ENCODE measurements at regions not wholly inside any gene's neighbourhood (a gene's known extent, or its start where the extent isn't known, plus 50 kb on each side); places are given as distances from the start of the nearest gene placed in this dataset.

DNA sequence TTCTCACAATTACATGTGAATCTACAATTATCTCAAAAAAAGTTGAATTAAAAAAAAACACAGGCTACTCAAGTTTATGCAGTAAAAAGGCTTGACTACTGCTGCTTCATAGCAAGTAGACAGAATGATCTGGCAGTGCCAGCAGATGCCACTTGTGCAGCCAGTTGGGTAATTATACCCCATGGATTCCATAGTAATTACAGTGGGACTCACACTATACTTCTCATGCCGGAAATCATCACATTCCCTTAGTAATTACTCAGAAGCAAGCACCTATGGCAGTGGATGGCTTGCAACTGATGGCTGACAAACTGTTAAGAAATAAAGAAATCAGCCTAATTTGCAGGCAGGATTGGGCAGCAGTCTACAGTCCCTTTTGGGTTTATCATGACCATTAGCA lies 463.2 kb upstream of the KLF4 start:
- DNase-seq (ENCODE audit: low read depth in 4 of 4, low spot score in 3 of 4): no peak

DNA sequence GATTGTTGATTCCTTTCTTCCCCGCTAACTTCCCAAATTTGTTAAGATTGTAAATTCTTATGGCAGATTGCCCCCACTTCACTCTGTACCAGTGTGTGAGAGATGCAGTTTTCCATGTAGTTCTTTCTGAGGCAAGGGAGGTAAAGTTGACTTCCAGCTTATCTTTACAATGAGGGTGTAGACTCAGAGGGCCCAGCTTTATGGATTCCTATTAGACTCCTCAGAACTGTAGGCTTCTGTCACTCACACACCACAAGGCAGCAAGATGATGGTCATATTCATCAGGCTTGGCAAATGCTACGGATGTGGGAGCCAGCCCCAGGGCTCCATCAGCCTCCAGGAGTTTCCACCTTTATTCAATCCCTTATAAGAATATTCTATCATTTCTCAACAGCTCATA lies 461.9 kb upstream of the KLF4 start:
- no peak for DNase-seq (ENCODE audit: low read depth in 4 of 4, low spot score in 3 of 4)

DNA sequence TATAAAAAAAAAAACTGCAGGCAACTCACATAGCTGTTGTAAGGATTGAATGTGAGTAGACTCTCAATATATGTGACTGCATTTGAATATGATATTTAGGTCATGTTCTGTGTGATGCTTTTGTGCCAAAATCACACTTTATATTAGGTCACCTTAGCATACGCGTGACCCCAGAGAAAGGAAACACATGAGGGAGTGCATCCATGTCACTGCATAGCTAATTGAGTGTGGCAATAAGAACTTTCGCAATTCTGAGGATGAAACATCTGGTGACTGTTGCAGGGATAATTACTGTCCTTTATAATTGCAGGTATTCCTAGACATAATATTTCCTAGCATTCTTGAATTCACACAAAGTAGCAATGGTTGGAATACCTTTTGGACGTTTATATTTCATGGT lies 459.5 kb upstream of the KLF4 start:
- no peak for DNase-seq (ENCODE audit: low read depth in 4 of 4, low spot score in 3 of 4)

DNA sequence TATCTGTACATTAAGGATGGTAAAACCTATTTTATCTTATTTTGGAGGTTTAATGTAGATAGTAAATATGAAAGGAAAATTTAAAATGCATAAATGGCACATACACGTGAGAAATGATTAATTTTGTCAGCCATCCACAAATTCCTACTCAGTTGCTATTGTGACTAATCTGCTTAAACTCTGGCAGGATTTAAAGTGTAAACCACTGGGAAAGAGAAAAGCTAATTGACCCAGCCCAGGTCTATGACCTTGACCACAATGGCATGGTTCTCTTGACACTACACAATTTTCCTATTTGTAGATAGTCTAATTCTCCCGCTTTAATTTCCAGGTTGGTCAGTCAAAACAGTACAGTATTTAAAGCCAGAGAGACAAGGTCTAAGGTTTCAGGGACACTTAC lies 459.0 kb upstream of the KLF4 start:
- no peak for DNase-seq (ENCODE audit: low read depth in 4 of 4, low spot score in 3 of 4)

DNA sequence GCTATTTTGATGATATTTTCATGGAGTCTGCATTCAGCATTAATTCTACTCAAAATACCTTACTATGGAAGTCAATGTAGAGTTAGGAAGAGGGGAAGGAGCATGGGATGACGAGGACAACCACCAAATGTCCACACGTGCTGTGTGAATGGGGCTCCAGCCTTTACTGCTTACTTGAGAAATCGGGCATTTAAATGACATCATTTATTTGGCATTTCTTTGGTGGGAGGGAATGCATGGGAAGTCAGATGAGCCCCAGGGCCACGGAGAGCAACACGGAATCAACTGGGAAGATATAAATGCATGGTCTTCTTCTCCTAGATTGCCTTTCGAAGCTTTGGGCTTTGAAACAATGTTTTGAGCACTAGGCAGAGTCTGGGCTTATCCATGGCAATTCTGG lies 458.5 kb upstream of the KLF4 start:
- DNase-seq (ENCODE audit: low read depth in 4 of 4, low spot score in 3 of 4): no peak

DNA sequence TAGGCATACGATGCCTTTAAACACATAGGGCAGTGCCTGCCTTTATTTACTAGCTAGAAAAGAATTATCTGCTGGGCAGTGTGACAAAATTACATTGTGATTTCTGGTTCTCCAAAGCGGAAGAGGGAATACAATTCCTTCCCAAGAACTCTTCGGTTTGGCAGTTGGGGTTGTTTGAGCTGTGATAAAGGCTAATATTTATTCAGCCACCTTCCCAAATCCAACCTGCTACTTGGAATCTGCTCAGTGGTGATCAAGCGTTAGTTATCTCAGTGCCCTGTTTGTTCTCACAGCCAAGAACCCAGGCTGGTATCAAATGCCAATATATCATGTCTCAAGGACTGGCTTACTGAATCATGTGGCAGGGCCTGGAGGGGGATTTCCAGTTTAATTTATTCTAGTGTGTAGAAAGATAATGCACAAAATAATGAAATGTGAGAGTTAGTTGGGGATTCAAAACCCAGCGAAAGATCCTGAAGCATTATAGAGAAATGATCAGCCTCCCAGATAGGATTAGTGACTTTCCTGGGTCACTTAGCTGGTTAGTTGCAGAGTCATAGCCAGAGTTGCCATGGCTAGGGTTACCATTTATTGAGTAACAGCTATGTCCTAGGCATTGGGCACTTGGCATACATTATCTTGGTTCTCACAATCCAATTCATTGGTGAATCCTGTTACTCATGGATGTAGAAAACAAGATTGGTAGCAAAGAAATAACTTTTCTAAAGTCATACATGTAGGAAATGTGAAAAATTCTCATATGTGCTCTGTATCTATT lies 457.0 kb upstream of the KLF4 start:
- no peak for DNase-seq (ENCODE audit: low read depth in 4 of 4, low spot score in 3 of 4)

DNA sequence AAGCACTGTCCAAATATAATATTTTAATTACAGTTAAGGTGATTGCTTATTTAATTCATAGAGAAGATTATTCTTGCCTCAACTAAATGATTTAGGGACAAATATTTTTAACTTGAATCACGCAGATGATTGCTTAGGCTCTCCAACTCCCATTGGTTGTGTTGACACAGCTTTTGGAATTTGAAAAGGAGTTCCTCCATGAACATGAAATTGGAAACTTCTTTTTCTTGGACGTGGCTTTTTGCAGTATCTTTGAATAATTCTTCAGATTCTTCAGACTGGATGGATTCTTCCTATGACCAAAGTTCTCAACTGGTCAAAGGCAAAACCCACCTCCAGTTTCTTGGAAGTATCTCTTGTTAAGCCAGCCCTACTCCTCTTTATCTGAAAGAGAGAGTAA lies 456.4 kb upstream of the KLF4 start:
- DNase-seq (ENCODE audit: low read depth in 4 of 4, low spot score in 3 of 4): no peak

DNA sequence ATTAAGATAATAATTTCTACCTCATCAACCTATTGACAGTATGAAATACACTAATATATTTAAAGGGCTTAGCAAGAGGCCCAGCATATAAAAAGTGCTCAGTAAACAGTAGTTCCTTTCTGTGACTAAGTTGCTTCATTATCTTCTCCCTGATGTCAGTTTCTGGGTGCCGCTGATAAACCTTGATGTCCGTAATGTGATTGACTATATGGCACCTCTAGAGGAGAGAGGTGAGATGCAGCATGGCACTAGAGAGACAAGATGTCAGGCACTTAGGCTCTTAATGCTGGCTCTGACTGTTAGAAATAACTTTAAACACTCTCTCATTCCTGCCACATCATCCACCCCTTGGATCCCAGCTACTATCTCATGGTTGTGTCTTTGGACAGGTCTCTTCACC lies 455.9 kb upstream of the KLF4 start:
- no peak for DNase-seq (ENCODE audit: low read depth in 4 of 4, low spot score in 3 of 4)

DNA sequence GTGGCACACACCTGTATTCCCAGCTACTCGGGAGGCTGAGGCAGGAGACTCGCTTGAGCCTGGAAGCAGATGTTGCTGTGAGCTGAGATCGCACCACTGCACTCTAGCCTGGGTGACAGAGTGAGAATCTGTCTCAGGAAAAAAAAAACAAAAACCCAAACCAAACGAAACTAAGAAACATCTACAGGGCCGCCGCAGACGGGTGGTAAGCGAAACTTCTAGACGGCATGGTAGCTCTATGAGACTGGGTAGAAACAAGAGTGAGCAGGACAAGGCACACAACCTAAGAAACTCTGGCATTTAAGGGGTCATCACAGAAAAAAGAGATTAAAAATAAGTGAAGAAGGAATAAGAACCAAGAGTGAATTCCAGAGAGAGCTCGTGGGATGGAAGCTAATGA lies 454.8 kb upstream of the KLF4 start:
- DNase-seq (ENCODE audit: low read depth in 4 of 4, low spot score in 3 of 4): no peak

DNA sequence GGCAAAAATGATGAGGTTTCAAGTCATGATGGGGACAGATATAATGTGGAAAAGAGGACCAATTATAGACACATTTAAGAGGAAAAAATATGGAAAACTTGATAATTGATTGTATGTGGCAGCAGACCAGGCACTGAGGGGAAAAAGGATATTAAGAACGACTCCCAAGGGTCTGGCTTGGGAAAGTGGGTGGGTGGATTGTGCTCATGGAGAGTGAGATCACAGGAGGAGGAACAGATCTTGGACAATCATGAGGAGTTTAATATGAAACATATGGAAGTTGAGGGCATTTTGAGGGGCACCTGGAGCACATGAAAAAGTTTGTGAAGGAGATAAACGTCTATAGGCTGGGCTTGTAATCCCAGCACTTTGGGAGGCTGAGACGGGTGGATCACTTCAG lies 454.3 kb upstream of the KLF4 start:
- DNase-seq (ENCODE audit: low read depth in 4 of 4, low spot score in 3 of 4): no peak

DNA sequence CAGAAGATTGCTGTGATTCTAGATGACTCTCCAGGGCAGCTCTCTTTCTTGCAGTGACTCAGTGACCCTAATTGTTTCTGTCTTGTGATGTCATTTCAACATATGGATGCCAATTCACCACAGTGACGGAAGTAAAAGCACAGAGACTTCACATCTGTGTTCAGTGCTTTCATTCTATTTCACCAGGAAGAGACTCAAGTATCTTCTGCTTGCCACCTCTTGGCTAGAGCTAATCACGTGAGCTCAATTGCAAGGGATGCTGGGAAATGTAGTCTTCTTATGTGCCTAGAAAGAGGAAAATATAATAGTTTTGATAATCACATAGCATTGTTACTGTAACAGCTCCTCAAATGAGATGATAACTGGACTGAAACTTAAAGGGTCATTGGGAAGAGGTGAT lies 453.3 kb upstream of the KLF4 start:
- no peak for DNase-seq (ENCODE audit: low read depth in 4 of 4, low spot score in 3 of 4)

DNA sequence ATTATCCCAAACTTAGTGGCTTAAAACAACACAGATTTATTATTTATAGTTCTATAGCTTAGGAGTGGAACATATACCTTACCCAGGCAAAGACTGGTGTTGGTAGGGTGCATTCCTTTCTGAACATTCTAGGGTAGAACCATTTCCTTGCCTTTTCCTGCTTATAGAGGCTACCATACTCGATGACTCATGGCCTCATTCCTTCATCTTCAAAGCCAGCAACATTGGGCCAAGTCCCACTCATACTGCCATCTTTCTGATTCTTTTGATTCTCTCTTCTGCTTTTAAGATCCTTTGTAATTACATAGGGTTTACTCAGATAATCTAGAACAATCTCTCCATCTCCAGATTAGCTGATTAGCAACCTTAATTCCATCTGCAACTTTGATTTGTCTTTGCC lies 452.7 kb upstream of the KLF4 start:
- DNase-seq (ENCODE audit: low read depth in 4 of 4, low spot score in 3 of 4): no peak

DNA sequence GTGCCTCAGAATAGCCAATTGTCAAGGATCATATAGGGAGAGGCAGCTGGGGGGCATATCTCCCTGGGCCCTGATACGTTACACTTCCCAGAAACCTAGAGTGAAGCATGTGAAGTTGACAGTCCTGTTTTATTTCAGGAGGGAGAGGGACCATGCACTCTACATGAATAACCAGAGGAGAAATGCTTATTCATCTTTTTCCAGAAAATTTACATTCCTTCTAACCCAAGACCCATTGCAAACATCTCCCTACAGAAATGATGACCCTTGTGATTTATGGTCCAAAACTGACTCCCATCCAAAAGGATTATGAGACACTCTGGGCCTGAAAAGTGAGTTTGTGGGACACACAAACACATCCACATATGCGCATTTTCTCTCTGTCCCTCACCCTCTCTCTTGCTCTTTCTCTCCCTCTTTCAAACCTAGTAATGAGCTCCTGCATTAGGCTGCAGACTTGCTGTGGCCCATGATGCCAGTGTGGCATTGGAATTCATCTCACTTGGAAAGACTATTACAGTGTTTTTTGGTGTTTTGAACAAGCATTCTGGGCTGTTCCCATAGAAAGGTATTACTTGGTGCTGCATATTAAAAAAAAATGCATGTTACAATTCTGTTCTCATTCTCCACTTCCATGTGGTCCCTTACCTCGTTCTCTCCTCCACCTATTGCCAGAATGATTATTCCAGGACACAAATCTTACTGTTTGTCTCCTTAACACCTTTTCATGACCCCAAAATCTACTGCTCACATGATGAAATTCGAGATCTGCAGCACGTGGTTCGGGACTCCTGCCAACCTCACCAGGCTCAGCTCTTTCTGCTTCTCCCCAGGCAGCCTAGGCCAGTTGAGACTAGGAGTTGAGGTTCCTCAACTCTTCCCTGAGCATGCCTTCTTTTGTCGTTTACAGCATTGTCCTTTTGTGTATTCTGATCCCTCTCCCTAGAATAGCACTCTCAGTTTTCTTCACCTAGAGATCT lies 451.3 kb upstream of the KLF4 start:
- no peak for DNase-seq (ENCODE audit: low read depth in 4 of 4, low spot score in 3 of 4)

DNA sequence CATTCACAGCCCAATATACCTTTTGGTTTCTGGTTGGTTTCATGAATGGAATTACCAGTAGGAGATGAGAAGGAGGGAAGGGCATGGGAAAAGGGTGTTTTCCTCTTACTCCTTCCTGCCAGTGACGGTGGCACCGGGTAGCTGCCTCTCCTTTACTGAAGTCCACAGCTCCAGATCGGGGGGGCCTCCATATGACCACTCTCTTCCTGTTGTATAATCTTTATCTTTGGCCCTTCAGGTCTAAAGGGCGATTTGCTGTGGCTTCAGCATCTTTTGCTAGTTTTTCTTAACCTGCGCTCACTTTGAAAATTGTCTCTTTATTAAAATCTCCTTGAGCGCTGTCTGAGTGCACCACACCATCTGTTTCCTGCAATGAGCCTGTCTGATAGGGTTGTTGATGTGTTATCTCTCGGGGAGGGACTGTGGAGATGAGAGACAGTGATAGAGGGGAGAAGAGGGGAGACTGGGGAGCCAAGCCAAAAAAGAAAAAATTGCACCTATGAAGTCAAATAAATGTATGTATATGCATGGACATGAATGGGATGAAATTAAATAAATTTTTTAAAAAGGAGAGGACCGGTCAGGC lies 449.3 kb upstream of the KLF4 start:
- no peak for DNase-seq (ENCODE audit: low read depth in 4 of 4, low spot score in 3 of 4)

DNA sequence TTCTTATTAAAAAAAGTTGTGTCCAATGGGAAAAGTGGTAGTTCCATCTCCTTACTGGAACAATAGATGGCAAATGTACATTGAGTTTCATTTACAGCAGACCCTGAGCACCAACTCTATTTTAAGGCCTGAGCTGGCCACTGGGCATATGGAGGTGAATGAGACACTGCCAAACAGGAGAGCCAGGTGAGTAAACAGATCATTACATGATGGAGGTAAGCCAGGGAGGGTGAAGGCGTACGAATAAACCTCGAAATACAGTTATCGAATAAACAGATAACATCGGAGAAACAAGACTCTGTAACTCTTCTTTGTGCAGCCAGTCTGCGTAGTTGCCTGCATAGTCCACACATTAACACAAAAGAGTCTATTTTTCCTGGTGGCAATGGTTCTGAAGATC lies 446.4 kb upstream of the KLF4 start:
- DNase-seq (ENCODE audit: low read depth in 4 of 4, low spot score in 3 of 4): no peak

DNA sequence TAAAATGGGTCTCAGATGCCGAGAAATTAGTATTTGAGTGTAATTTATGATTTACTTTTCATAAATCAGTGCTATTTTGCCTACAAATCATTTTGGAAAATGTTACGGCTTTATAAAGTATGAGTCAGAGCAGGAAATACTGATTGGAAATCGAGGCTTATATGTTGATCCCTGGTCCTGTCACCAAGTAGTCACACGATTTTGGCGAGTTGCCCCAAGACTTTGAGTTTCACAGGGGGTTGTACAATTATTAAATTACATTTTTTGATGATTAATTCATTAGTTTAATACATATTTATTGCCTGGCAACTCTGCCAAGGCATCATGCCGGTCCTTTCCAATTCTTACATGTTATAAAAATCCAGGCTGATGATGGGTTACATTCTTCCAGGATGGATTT lies 443.9 kb upstream of the KLF4 start:
- no peak for DNase-seq (ENCODE audit: low read depth in 4 of 4, low spot score in 3 of 4)

DNA sequence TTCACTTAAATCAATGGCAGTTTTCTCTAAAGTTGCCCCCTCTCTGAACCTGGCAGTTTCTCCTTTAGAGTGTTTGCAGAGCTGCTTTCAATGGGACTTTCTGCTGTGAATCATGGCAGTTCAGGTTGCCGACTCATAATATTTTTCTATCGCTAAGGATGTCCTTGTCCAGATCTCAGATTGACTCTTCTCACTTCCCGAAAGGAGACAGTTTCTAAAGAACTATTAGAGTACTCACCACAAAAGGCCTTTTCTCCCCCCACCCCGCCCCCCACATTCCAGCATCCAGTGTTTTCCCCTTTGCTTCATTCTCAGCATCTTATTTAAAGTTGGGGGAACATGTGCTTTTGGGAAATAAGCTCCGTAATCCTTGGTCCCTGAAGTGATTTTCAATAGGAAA lies 443.5 kb upstream of the KLF4 start:
- no peak for DNase-seq (ENCODE audit: low read depth in 4 of 4, low spot score in 3 of 4)

DNA sequence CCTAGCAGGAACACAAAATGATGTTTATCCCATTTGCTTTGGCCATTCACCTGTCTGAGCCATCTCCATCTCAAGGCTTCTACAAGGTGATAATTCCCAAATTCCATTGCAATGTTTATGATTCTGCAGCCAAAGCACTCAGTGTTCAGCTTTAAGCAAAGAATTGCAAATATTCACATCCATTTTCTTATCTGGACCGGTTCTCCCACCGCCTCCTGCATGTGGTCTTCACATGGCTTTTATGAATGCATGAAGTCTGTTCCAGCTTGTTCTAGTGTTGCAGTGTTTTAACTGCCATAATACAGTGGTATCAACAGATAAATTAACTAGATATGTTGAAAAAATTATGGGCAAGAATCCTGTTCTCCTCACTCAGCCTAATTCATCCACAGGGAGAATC lies 443.0 kb upstream of the KLF4 start:
- DNase-seq (ENCODE audit: low read depth in 4 of 4, low spot score in 3 of 4): no peak

DNA sequence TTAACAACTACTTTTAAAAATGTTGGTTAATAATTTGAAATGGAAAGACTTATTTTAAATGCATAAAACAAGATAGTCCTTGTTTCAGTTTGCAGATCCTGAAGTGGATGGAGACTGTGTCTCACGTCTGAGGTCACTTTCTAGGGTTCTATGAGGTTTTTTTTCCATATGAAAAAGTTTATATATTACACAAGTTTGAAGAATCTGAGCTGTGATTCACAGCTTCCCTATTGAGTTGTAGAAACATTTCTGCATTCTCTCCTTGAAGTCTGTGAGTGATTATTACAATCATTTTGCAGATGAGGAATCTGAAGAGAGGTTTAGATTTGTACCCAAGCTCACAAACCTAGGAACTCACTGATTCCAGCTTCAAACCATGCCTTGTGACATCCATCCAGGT lies 442.5 kb upstream of the KLF4 start:
- no peak for DNase-seq (ENCODE audit: low read depth in 4 of 4, low spot score in 3 of 4)

DNA sequence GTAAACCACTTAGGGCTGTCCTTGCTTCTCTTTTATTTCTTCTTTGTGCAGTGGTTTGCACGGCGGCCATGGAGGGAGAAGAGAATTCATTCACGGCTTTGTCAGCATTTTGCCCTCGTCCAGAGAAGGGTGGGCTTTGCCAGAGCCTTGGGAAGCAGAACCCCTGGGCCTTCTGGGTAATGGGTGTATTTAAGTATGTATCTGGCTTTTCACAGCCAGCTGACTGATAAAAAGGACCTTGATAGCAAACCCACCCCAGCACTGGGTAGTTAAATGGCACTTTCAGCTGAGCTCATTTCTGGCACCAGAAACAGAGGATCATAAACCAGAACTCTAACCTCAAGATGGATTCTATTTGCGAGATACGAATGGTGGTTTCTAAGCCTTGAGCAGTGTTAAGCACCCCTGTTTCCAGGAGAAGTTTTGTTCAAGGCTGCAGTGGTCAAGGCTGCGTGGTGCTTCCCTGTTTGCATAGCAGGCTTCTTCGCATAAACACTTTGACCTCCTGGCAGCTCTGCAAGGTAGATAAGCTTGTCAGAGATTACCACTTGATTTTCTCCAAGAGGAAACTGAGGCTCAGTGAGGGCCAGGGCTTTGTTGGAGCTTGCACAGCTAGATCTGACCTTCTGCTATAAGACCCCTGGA lies 441.6 kb upstream of the KLF4 start:
- DNase-seq (ENCODE audit: low read depth in 4 of 4, low spot score in 3 of 4): no peak

DNA sequence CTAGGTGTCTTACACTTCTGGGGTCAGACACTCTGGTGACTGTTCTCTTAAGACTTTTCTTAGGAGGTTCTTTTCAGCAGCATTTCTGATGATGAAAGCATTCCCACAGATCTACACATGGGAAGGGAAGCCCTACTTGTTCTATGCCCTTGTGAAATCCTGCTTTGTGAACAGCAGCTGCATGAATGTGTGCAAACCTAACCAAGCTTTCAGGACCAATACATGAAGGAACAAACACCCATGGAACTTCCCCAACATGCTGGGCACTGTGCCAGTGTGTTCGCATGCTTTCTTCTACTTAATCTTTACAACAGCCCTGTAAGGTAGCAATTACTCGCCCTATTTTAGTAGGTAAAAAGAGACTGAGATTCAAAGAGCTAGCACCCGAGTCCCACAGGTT lies 439.9 kb upstream of the KLF4 start:
- peak in 1 of 4 donors; percentile 9 for DNase-seq (ENCODE audit: low read depth in 4 of 4, low spot score in 3 of 4)

Data from left renal pelvis (tissue), 4 donors.